Activated T-cell treated with anti-CD3 and anti-CD28 coated beads for 1 hour (primary cell): ENCODE measurements at regions not wholly inside any gene's neighbourhood (a gene's known extent, or its start where the extent isn't known, plus 50 kb on each side); places are given as distances from the start of the nearest gene placed in this dataset.
"Not testable (repeated sequence)": the region's sequence is repeated elsewhere in the genome, so short reads cannot be mapped to it uniquely, and the experiment has no call there.

Experiments used
- DNase-seq: peaks from one replicate; pipeline ENCODE4 v3.0.0-alpha.2; 2020; ENCODE audit warnings: low read depth

- no peak for DNase-seq
Measured at GRCh38 chr6:160804639-160805038, 102.6 kb downstream of the PLG start.

- no peak for DNase-seq
Measured at GRCh38 chr6:160808263-160808662, 106.2 kb downstream of the PLG start.

- DNase-seq, result no peak
Measured at GRCh38 chr6:160810238-160810637, 108.2 kb downstream of the PLG start.

GRCh38 chr6:160812097-160812496 is 110.1 kb downstream of the PLG start:
- no peak for DNase-seq

- DNase-seq, result no peak
Measured at GRCh38 chr6:160818934-160819333, 116.9 kb downstream of the PLG start.

- DNase-seq, result not testable (repeated sequence)
Measured at GRCh38 chr6:160820661-160821060, 118.6 kb downstream of the PLG start.

GRCh38 chr6:160831739-160832138 is 129.7 kb downstream of the PLG start:
- no peak for DNase-seq

- no peak for DNase-seq
Measured at GRCh38 chr6:160832422-160832821, 130.4 kb downstream of the PLG start.

GRCh38 chr6:160837146-160837545 is 135.1 kb downstream of the PLG start:
- DNase-seq, result no peak

- DNase-seq, result no peak
Measured at GRCh38 chr6:160851031-160851430, 140.5 kb upstream of the MAP3K4 start.

- DNase-seq, result no peak
Measured at GRCh38 chr6:160853946-160854345, 137.6 kb upstream of the MAP3K4 start.

GRCh38 chr6:160858886-160859285 is 132.7 kb upstream of the MAP3K4 start:
- DNase-seq, result no peak

GRCh38 chr6:160859822-160860221 is 131.7 kb upstream of the MAP3K4 start:
- DNase-seq, result no peak

- no peak for DNase-seq
Measured at GRCh38 chr6:160861824-160862223, 129.7 kb upstream of the MAP3K4 start.

GRCh38 chr6:160863782-160864181 is 127.8 kb upstream of the MAP3K4 start:
- DNase-seq, result no peak

- DNase-seq, result no peak
Measured at GRCh38 chr6:160871320-160871719, 120.2 kb upstream of the MAP3K4 start.

- DNase-seq, result no peak
Measured at GRCh38 chr6:160881148-160881808, 110.3 kb upstream of the MAP3K4 start.

GRCh38 chr6:160882006-160882405 is 109.6 kb upstream of the MAP3K4 start:
- DNase-seq, result no peak

GRCh38 chr6:160882791-160883279 is 108.7 kb upstream of the MAP3K4 start:
- DNase-seq, result no peak

GRCh38 chr6:160883560-160883959 is 108.0 kb upstream of the MAP3K4 start:
- no peak for DNase-seq

GRCh38 chr6:160883999-160884398 is 107.6 kb upstream of the MAP3K4 start:
- DNase-seq, result no peak

GRCh38 chr6:160889148-160889547 is 102.4 kb upstream of the MAP3K4 start:
- not testable (repeated sequence) for DNase-seq

- no peak for DNase-seq
Measured at GRCh38 chr6:160891690-160892089, 99.9 kb upstream of the MAP3K4 start.

- no peak for DNase-seq
Measured at GRCh38 chr6:160895562-160895961, 96.0 kb upstream of the MAP3K4 start.
